ENCODE measurements at regions not wholly inside any gene's neighbourhood (a gene's known extent, or its start where the extent isn't known, plus 50 kb on each side); places are given as distances from the start of the nearest gene placed in this dataset.

DNA sequence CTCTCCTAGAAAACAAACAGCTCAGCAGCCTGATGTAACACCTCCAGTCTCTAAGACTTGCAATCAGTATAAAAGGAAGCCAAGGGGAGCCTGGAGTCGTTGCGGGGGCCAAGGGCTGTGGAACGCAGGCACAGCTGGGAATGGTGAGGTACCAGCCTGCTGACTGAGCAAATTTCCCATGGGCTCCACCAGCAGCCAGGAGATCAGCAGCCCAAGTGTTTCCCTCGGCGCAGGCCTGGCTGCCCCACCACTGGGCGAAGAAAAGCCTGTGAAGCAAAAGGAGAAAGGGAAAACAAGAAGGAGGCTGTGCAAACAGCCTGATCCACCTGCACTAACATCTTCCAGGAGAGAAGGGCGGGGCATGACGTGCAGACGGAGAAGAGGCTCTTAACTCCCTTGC is 155.3 kb downstream of the SHQ1 start:
- H3K4me3 ChIP-seq (ENCODE audit: low read length) = no peak overlapping the region
- 87% methylated on average over 6 of the region's 9 CpGs for WGBS (ENCODE audit: insufficient coverage)
- TF ChIP-seq, protein P1, sequence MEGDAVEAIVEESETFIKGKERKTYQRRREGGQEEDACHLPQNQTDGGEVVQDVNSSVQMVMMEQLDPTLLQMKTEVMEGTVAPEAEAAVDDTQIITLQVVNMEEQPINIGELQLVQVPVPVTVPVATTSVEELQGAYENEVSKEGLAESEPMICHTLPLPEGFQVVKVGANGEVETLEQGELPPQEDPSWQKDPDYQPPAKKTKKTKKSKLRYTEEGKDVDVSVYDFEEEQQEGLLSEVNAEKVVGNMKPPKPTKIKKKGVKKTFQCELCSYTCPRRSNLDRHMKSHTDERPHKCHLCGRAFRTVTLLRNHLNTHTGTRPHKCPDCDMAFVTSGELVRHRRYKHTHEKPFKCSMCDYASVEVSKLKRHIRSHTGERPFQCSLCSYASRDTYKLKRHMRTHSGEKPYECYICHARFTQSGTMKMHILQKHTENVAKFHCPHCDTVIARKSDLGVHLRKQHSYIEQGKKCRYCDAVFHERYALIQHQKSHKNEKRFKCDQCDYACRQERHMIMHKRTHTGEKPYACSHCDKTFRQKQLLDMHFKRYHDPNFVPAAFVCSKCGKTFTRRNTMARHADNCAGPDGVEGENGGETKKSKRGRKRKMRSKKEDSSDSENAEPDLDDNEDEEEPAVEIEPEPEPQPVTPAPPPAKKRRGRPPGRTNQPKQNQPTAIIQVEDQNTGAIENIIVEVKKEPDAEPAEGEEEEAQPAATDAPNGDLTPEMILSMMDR (IDR thresholded peaks at IDR 0.05) = no peak
- no peaks in the 10 kb centered on the region for H3K4me1 Mint-ChIP-seq
- H3K27ac ChIP-seq (ENCODE audit: low read length) = no peak overlapping the region
- intact Hi-C loops (cut with micrococcal nuclease) = no loop called here
- DNase-seq (no peak), ATAC-seq (no peak)
- H3K9me3 Mint-ChIP-seq = no peaks in the 10 kb centered on the region
- no peaks in the 10 kb centered on the region for H3K36me3 Mint-ChIP-seq
- H3K9me3 ChIP-seq (ENCODE audit: control insufficient read depth, insufficient read depth, low read length) = no peaks in the 10 kb centered on the region
- H3K27me3 ChIP-seq (ENCODE audit: control insufficient read depth, insufficient read depth, low read length) = peaks cover 2% of the 10 kb centered on the region
- H3K4me1 ChIP-seq (ENCODE audit: control insufficient read depth, insufficient read depth, low read length) = no peaks in the 10 kb centered on the region
- no peaks in the 10 kb centered on the region for H3K36me3 ChIP-seq (ENCODE audit: control insufficient read depth, insufficient read depth, low read length)
- H3K27ac Mint-ChIP-seq = no peak overlapping the region
- H3K4me3 Mint-ChIP-seq = no peak overlapping the region
- no peaks in the 10 kb centered on the region for H3K27me3 Mint-ChIP-seq (ENCODE audit: low read depth in 2 of 2)

DNA sequence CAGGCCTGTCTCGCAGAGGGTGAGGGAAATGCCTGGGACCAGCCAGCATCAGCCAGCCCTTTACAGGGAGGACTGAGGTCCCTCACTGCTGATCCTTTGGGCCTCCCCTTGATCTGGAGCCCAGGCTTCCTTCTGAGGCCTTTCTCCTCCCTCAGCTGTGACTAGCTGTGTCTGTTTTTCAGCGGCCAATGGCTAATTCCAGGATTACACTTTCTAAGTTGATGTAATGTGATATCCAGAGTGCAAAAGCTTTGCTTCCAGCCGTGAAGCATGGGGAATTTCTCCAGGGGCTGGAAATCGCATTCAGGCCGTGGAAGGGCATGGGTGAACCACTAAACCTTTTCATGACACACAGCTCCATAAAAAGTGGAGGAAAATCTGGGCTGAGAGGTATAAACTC is 157.6 kb downstream of the SHQ1 start:
- Mint-ChIP-seq H3K9me3 (no peaks in the 10 kb centered on the region), H3K4me3 (no peak overlapping the region)

DNA sequence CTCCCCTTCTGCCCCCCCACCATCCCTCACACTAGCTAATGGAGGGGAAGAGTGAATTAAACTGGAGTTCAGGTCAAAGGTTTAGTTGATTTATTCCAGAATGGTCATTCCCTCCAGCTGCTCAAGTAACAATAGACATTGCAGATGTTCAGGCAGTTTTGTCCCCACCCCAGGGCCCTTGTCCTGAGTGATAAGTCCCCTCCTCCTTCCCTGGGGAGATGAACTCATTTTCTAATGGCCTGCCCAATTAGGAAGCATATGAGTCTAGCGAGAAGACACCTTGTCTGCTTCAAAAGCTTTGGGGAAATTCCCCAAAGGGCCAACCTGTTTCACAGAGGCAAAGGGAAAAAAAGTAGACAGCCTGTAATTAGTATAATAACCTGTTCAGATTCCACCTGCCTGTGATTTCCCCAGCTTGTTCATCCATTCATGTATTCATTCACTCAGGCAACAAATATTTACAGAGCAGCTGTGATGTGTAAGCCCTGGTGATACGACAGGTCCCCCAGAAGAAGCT is 165.3 kb downstream of the SHQ1 start:
- peak in 1 of 2 donors; percentile 12 for DNase-seq
- Histone ChIP-seq H3K27ac (ENCODE audit: low read length) (no peak overlapping the region), H3K4me1 (ENCODE audit: control insufficient read depth, insufficient read depth, low read length) (no peaks in the 10 kb centered on the region), H3K4me3 (ENCODE audit: low read length) (no peak overlapping the region), H3K36me3 (ENCODE audit: control insufficient read depth, insufficient read depth, low read length) (no peaks in the 10 kb centered on the region), H3K27me3 (ENCODE audit: control insufficient read depth, insufficient read depth, low read length) (no peaks in the 10 kb centered on the region), H3K9me3 (ENCODE audit: control insufficient read depth, insufficient read depth, low read length) (no peaks in the 10 kb centered on the region)
- H3K4me1 Mint-ChIP-seq = peaks cover 0 to 17% of the 10 kb centered on the region in 2 donors
- H3K4me3 Mint-ChIP-seq = no peak overlapping the region
- intact Hi-C loops (cut with micrococcal nuclease) = no loop called here
- no peak for ATAC-seq
- H3K27ac Mint-ChIP-seq = no peak overlapping the region
- peaks cover 0 to 16% of the 10 kb centered on the region in 2 donors for H3K27me3 Mint-ChIP-seq (ENCODE audit: low read depth in 2 of 2)
- WGBS (ENCODE audit: insufficient coverage) = 78% methylated on average over 2 of the region's 2 CpGs
- peaks cover 0 to 2% of the 10 kb centered on the region in 2 donors for H3K9me3 Mint-ChIP-seq
- H3K36me3 Mint-ChIP-seq = no peaks in the 10 kb centered on the region
- TF ChIP-seq, protein P1 (IDR thresholded peaks at IDR 0.05) = no peak

More for the DNA sequence above, 157.6 kb downstream of the SHQ1 start:
- no peaks in the 10 kb centered on the region for H3K36me3 ChIP-seq (ENCODE audit: control insufficient read depth, insufficient read depth, low read length)
- no peaks in the 10 kb centered on the region for H3K27me3 Mint-ChIP-seq (ENCODE audit: low read depth in 2 of 2)
- 92% methylated on average over 4 of the region's 5 CpGs for WGBS (ENCODE audit: insufficient coverage)
- no peaks in the 10 kb centered on the region for H3K4me1 Mint-ChIP-seq
- H3K9me3 ChIP-seq (ENCODE audit: control insufficient read depth, insufficient read depth, low read length) = no peaks in the 10 kb centered on the region
- no peaks in the 10 kb centered on the region for H3K4me1 ChIP-seq (ENCODE audit: control insufficient read depth, insufficient read depth, low read length)
- no peak overlapping the region for H3K4me3 ChIP-seq (ENCODE audit: low read length)
- ATAC-seq (no peak), DNase-seq (no peak)
- no peaks in the 10 kb centered on the region for H3K36me3 Mint-ChIP-seq
- no peak overlapping the region for H3K27ac Mint-ChIP-seq
- H3K27ac ChIP-seq (ENCODE audit: low read length) = no peak overlapping the region
- TF ChIP-seq, protein P1 (IDR thresholded peaks at IDR 0.05) = no peak
- peaks cover 2% of the 10 kb centered on the region for H3K27me3 ChIP-seq (ENCODE audit: control insufficient read depth, insufficient read depth, low read length)
- intact Hi-C loops (cut with micrococcal nuclease) = no loop called here

DNA sequence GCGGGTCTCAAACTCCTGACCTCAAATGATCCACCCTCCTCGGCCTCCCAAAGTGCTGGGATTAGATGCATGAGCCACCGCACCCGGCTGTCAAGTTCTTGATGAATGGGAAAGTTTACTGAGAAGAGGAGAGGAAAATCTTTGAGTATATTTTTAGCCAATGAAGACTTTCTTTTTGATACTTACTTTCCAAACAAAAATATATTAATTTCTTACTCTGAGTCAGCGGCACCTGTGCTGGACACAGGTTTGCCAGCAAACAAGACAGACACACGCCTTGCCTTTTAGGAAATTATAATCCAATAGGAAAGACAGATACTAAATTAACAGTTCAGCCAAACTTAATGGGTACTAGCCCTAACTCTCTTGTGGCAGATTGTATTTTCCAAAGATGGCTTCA is 166.6 kb downstream of the SHQ1 start:
- no peak overlapping the region for H3K4me3 ChIP-seq (ENCODE audit: low read length)
- no peaks in the 10 kb centered on the region for H3K9me3 ChIP-seq (ENCODE audit: control insufficient read depth, insufficient read depth, low read length)
- H3K27ac ChIP-seq (ENCODE audit: low read length) = no peak overlapping the region
- intact Hi-C loops (cut with micrococcal nuclease) = no loop called here
- Mint-ChIP-seq H3K36me3 (no peaks in the 10 kb centered on the region), H3K4me3 (no peak overlapping the region), H3K27ac (no peak overlapping the region), H3K9me3 (peaks cover 0 to 2% of the 10 kb centered on the region in 2 donors), H3K27me3 (ENCODE audit: low read depth in 2 of 2) (peaks cover 0 to 22% of the 10 kb centered on the region in 2 donors), H3K4me1 (peaks cover 0 to 17% of the 10 kb centered on the region in 2 donors)
- H3K27me3 ChIP-seq (ENCODE audit: control insufficient read depth, insufficient read depth, low read length) = no peaks in the 10 kb centered on the region
- WGBS (ENCODE audit: insufficient coverage) = 84% methylated on average over 2 of the region's 6 CpGs
- TF ChIP-seq, protein P1 (IDR thresholded peaks at IDR 0.05) = no peak
- H3K36me3 ChIP-seq (ENCODE audit: control insufficient read depth, insufficient read depth, low read length) = no peaks in the 10 kb centered on the region
- DNase-seq (no peak), ATAC-seq (no peak)
- H3K4me1 ChIP-seq (ENCODE audit: control insufficient read depth, insufficient read depth, low read length) = no peaks in the 10 kb centered on the region
